Transverse colon (tissue), 3 donors: ENCODE measurements at regions not wholly inside any gene's neighbourhood (a gene's known extent, or its start where the extent isn't known, plus 50 kb on each side); places are given as distances from the start of the nearest gene placed in this dataset.

Experiments used
- CTCF ChIP-seq, 5 experiments: fragments of 200-600 bp in 3 of 5; fragments of 450-650 bp in 2 of 5; sonication (generic) in 3 of 5; IDR thresholded peaks; 1 replicate in 2 of 5; 2 replicates in 3 of 5; pipeline ENCODE4 v1.5.1; 2016 to 2017; ENCODE audit warnings: antibody characterized with exemption in 5 of 5, inconsistent platforms in 3 of 5, mild to moderate bottlenecking in 2 of 5, moderate library complexity in 1 of 5
- POLR2A ChIP-seq: fragments of 450-650 bp; IDR thresholded peaks from one replicate; pipeline ENCODE4 v1.6.1; 2016; ENCODE audit warnings: antibody characterized with exemption, mild to moderate bottlenecking, moderate library complexity

GRCh38 chr4:137664046-137664387, 131.7 kb upstream of the PCDH18 start:
- TF ChIP-seq CTCF (IDR thresholded peaks at IDR 0.05): no peak
- TF ChIP-seq POLR2A: no peak
